ENCODE measurements at regions not wholly inside any gene's neighbourhood (a gene's known extent, or its start where the extent isn't known, plus 50 kb on each side); places are given as distances from the start of the nearest gene placed in this dataset.
"Not testable (repeated sequence)": the region's sequence is repeated elsewhere in the genome, so short reads cannot be mapped to it uniquely, and the experiment has no call there.

GRCh38 chr12:47610686-47611252, 95.1 kb downstream of the RPAP3 start:
- DNase-seq: no peak
- no peak overlapping the region for H3K4me3 ChIP-seq
- H3K9me2 ChIP-seq (ENCODE audit: insufficient read depth): no peaks in the 10 kb centered on the region
- no peaks in the 10 kb centered on the region for H3F3A ChIP-seq (ENCODE audit: insufficient read depth)
- H3K9me3 ChIP-seq (ENCODE audit: low read depth): no peaks in the 10 kb centered on the region
- H3K27ac ChIP-seq: no peak overlapping the region
- no peaks in the 10 kb centered on the region for H3K27me3 ChIP-seq (replicated peaks; ENCODE audit: insufficient read depth)
- no peaks in the 10 kb centered on the region for H3K79me2 ChIP-seq (ENCODE audit: insufficient read depth)
- 0 out of 2 replicates have a peak, but pooled peaks cover 3% of the 10 kb centered on the region for H3K36me3 ChIP-seq (ENCODE audit: low read depth)
- in situ Hi-C loops (cut with MboI): no loop called here
- no peaks in the 10 kb centered on the region for H4K20me1 ChIP-seq (ENCODE audit: insufficient read depth)
- H3K4me2 ChIP-seq (ENCODE audit: unreplicated experiment): no peak overlapping the region
- TF ChIP-seq EZH2phosphoT487 (IDR thresholded peaks at IDR 0.05; ENCODE audit: insufficient read depth, low read depth) (no peak), EZH2 (IDR thresholded peaks at IDR 0.05; ENCODE audit: insufficient read depth, poor library complexity, severe bottlenecking) (no peak)
- no peak overlapping the region for H2AFZ ChIP-seq
- WGBS, 2 experiments (ENCODE audit: low coverage in 1 of 2, low lambda C conversion rate in 2 of 2, missing lambda C conversion rate in 2 of 2): 77 to 85% methylated on average over 1 of the region's 1 CpG
- no peak overlapping the region for H3K9ac ChIP-seq
- H3K4me1 ChIP-seq (ENCODE audit: insufficient read depth): no peaks in the 10 kb centered on the region

- DNase-seq: no peak
- TF ChIP-seq EZH2phosphoT487 (IDR thresholded peaks at IDR 0.05; ENCODE audit: insufficient read depth, low read depth) (no peak), EZH2 (IDR thresholded peaks at IDR 0.05; ENCODE audit: insufficient read depth, poor library complexity, severe bottlenecking) (no peak)
- H3K27ac ChIP-seq: no peak overlapping the region
- no peak overlapping the region for H3K4me3 ChIP-seq
- no peaks in the 10 kb centered on the region for H3F3A ChIP-seq (ENCODE audit: insufficient read depth)
- no peak overlapping the region for H2AFZ ChIP-seq
- no peaks in the 10 kb centered on the region for H4K20me1 ChIP-seq (ENCODE audit: insufficient read depth)
- no peaks in the 10 kb centered on the region for H3K9me2 ChIP-seq (ENCODE audit: insufficient read depth)
- no peaks in the 10 kb centered on the region for H3K79me2 ChIP-seq (ENCODE audit: insufficient read depth)
- 94 to 100% methylated on average over 3 of the region's 3 CpGs for WGBS, 2 experiments (ENCODE audit: low coverage in 1 of 2, low lambda C conversion rate in 2 of 2, missing lambda C conversion rate in 2 of 2)
- H3K9me3 ChIP-seq (ENCODE audit: low read depth): no peaks in the 10 kb centered on the region
- no peak overlapping the region for H3K4me2 ChIP-seq (ENCODE audit: unreplicated experiment)
- 0 out of 2 replicates have a peak, but pooled peaks cover 3% of the 10 kb centered on the region for H3K36me3 ChIP-seq (ENCODE audit: low read depth)
- no peaks in the 10 kb centered on the region for H3K27me3 ChIP-seq (replicated peaks; ENCODE audit: insufficient read depth)
- in situ Hi-C loops (cut with MboI): no loop called here
- no peaks in the 10 kb centered on the region for H3K4me1 ChIP-seq (ENCODE audit: insufficient read depth)
- no peak overlapping the region for H3K9ac ChIP-seq
Measured at GRCh38 chr12:47609806-47610205, 96.0 kb downstream of the RPAP3 start.

GRCh38 chr12:47608671-47609070, 97.2 kb downstream of the RPAP3 start:
- H3K27me3 ChIP-seq (replicated peaks; ENCODE audit: insufficient read depth); H3K36me3 ChIP-seq (ENCODE audit: low read depth); H3K4me2 ChIP-seq (ENCODE audit: unreplicated experiment); H3K9me3 ChIP-seq (ENCODE audit: low read depth); H3K9me2 ChIP-seq (ENCODE audit: insufficient read depth); H3F3A ChIP-seq (ENCODE audit: insufficient read depth); H3K4me3 ChIP-seq; H4K20me1 ChIP-seq (ENCODE audit: insufficient read depth); DNase-seq; in situ Hi-C loops (cut with MboI); H3K27ac ChIP-seq; H2AFZ ChIP-seq; H3K4me1 ChIP-seq (ENCODE audit: insufficient read depth); H3K79me2 ChIP-seq (ENCODE audit: insufficient read depth); H3K9ac ChIP-seq: not testable (repeated sequence)
- 93 to 96% methylated on average over 4 of the region's 4 CpGs for WGBS, 2 experiments (ENCODE audit: low coverage in 1 of 2, low lambda C conversion rate in 2 of 2, missing lambda C conversion rate in 2 of 2)

- Histone ChIP-seq H3K27ac (no peak overlapping the region), H3F3A (ENCODE audit: insufficient read depth) (no peaks in the 10 kb centered on the region), H3K4me1 (ENCODE audit: insufficient read depth) (no peaks in the 10 kb centered on the region; the same call in 1 of the 2 replicates), H3K4me3 (no peak overlapping the region), H3K9me3 (ENCODE audit: low read depth) (no peaks in the 10 kb centered on the region), H3K79me2 (ENCODE audit: insufficient read depth) (no peaks in the 10 kb centered on the region), H3K4me2 (ENCODE audit: unreplicated experiment) (no peak overlapping the region), H4K20me1 (ENCODE audit: insufficient read depth) (no peaks in the 10 kb centered on the region), H3K9ac (no peak overlapping the region), H3K9me2 (ENCODE audit: insufficient read depth) (no peaks in the 10 kb centered on the region), H3K27me3 (replicated peaks; ENCODE audit: insufficient read depth) (no peaks in the 10 kb centered on the region), H2AFZ (no peak overlapping the region), H3K36me3 (ENCODE audit: low read depth) (0 out of 2 replicates have a peak, but pooled peaks cover 3% of the 10 kb centered on the region)
- DNase-seq: no peak
- in situ Hi-C loops (cut with MboI): no loop called here
- WGBS, 2 experiments (ENCODE audit: low coverage in 1 of 2, low lambda C conversion rate in 2 of 2, missing lambda C conversion rate in 2 of 2): 90 to 100% methylated on average over 1 of the region's 1 CpG
- TF ChIP-seq EZH2 (IDR thresholded peaks at IDR 0.05; ENCODE audit: insufficient read depth, poor library complexity, severe bottlenecking) (no peak), EZH2phosphoT487 (IDR thresholded peaks at IDR 0.05; ENCODE audit: insufficient read depth, low read depth) (no peak)
Measured at GRCh38 chr12:47604221-47604873, 101.5 kb downstream of the RPAP3 start.
